Stomach (tissue), 8 donors: ENCODE measurements at regions not wholly inside any gene's neighbourhood (a gene's known extent, or its start where the extent isn't known, plus 50 kb on each side); places are given as distances from the start of the nearest gene placed in this dataset.

ENCODE experiments used
- DNase-seq, 2 donors: peaks; one replicate each; pipeline versions ENCODE4 v3.0.0 to v3.0.0-alpha.2; 2013 to 2019
- H3K27ac ChIP-seq, 5 donors: fragments of 200-600 bp in 4 of 5; sonication (generic) in 4 of 5; one replicate each; pipeline ENCODE4 v1.5.1; 2013 to 2019; ENCODE audit warnings: mild to moderate bottlenecking in 1 of 5, moderate library complexity in 1 of 5
- H3K27me3 ChIP-seq, 3 donors: fragments of 200-600 bp; sonication (generic); one replicate each; pipeline ENCODE4 v1.5.1; 2017 to 2019; ENCODE audit warnings: mixed run types in 1 of 3
- H3K36me3 ChIP-seq, 4 donors: fragments of 200-600 bp; sonication (generic); 1 replicate in 3 of 4; 2 replicates in 1 of 4; pipeline ENCODE4 v1.5.1; 2016 to 2019
- H3K4me1 ChIP-seq, 4 donors: fragments of 200-600 bp; sonication (generic); one replicate each; pipeline ENCODE4 v1.5.1; 2016 to 2019
- H3K4me3 ChIP-seq, 4 donors: fragments of 200-600 bp; sonication (generic) in 3 of 4; one replicate each; pipeline ENCODE4 v1.5.1; 2016 to 2019; ENCODE audit warnings: mild to moderate bottlenecking in 1 of 4
- H3K9me3 ChIP-seq, 4 donors: fragments of 200-600 bp; sonication (generic); one replicate each; pipeline ENCODE4 v1.5.1; 2016 to 2019
- CTCF ChIP-seq, 7 experiments: fragments of 450-650 bp in 4 of 7; fragments of 200-600 bp in 3 of 7; sonication (generic) in 3 of 7; IDR thresholded peaks; one replicate each; pipeline ENCODE4 v1.5.1; 2016 to 2019; ENCODE audit warnings: antibody characterized with exemption in 7 of 7, control low read depth in 2 of 7, mild to moderate bottlenecking in 1 of 7
- EP300 ChIP-seq: sonication (generic); formaldehyde crosslinking; IDR thresholded peaks from one replicate; pipeline ENCODE4 v1.6.1; 2017; ENCODE audit warnings: antibody characterized with exemption
- POLR2A ChIP-seq, 4 donors: fragments of 450-650 bp; IDR thresholded peaks; one replicate each; pipeline ENCODE4 v1.6.1; 2016; ENCODE audit warnings: antibody characterized with exemption in 4 of 4, control low read depth in 2 of 4, mild to moderate bottlenecking in 1 of 4, moderate library complexity in 1 of 4
- POLR2AphosphoS5 ChIP-seq, 3 donors: sonication (generic); formaldehyde crosslinking; IDR thresholded peaks; one replicate each; pipeline ENCODE4 v1.6.1; 2016; ENCODE audit warnings: antibody characterized with exemption in 3 of 3
- WGBS, 5 donors: extraction: QIAGEN DNeasy Blood & Tissue Kit in 3 of 5; methylation state at CpG; one replicate each; pipeline versions ENCODE4 v1.1.5 to v1.1.7; 2013 to 2018; 5-methylcytosine and 5-hydroxymethylcytosine counted together
- intact Hi-C: fragments of 100-400 bp; cut with DNase I; formaldehyde crosslinking; loops from one replicate; pipeline ENCODE4 v1.15.1; 2023; ENCODE audit warnings: low total_unique reads
- donor health status: healthy with polysubstance abuse.
- donor health status: Bipolar disorder and iron deficiency.
- donor health status: healthy.

- Histone ChIP-seq H3K4me3 (no peak overlapping the region), H3K27ac (no peak overlapping the region), H3K36me3 (no peaks in the 10 kb centered on the region), H3K4me1 (peaks cover 0 to 8% (median 0%) of the 10 kb centered on the region in 4 donors), H3K27me3 (peaks cover 0 to 14% (median 6%) of the 10 kb centered on the region in 3 donors), H3K9me3 (no peaks in the 10 kb centered on the region)
- no peak for TF ChIP-seq EP300
- no peak for TF ChIP-seq POLR2A (IDR thresholded peaks at IDR 0.05)
- TF ChIP-seq CTCF (IDR thresholded peaks at IDR 0.05), result no peak
- DNase-seq, result no peak
- WGBS, 5 donors, result 70 to 92% (median 85%) methylated on average over 10 to 20 of the region's 20 CpGs
- intact Hi-C loops, result no loop called here
Observed at GRCh38 chr5:5886353-5886752, 463.9 kb downstream of the ICE1 start.

- DNase-seq, result no peak
- WGBS, 5 donors, result 77 to 83% (median 82%) methylated on average over 5 to 8 of the region's 8 CpGs
- Histone ChIP-seq H3K27me3 (peaks cover 0 to 14% (median 6%) of the 10 kb centered on the region in 3 donors), H3K9me3 (no peaks in the 10 kb centered on the region), H3K4me3 (no peak overlapping the region), H3K27ac (no peak overlapping the region), H3K4me1 (peaks cover 0 to 8% (median 0%) of the 10 kb centered on the region in 4 donors), H3K36me3 (no peaks in the 10 kb centered on the region)
- intact Hi-C loops, result no loop called here
- TF ChIP-seq CTCF (IDR thresholded peaks at IDR 0.05), result no peak
- TF ChIP-seq POLR2AphosphoS5 (IDR thresholded peaks at IDR 0.05), result no peak
Observed at GRCh38 chr5:5885782-5886181, 463.3 kb downstream of the ICE1 start.

- Histone ChIP-seq H3K27me3 (peaks cover 0 to 14% (median 6%) of the 10 kb centered on the region in 3 donors), H3K36me3 (no peaks in the 10 kb centered on the region), H3K27ac (no peak overlapping the region), H3K4me3 (no peak overlapping the region), H3K9me3 (no peaks in the 10 kb centered on the region), H3K4me1 (peaks cover 0 to 8% (median 0%) of the 10 kb centered on the region in 4 donors)
- TF ChIP-seq CTCF (IDR thresholded peaks at IDR 0.05) (no peak), POLR2AphosphoS5 (IDR thresholded peaks at IDR 0.05) (no peak), POLR2A (IDR thresholded peaks at IDR 0.05) (no peak), EP300 (no peak)
- intact Hi-C loops, result no loop called here
- 81 to 88% (median 84%) methylated on average over 5 of the region's 5 CpGs for WGBS, 5 donors
- DNase-seq, result no peak
Observed at GRCh38 chr5:5884593-5884992, 462.1 kb downstream of the ICE1 start.

- intact Hi-C loops, result no loop called here
- no peaks in the 10 kb centered on the region for H3K9me3 ChIP-seq
- H3K4me1 ChIP-seq, result peaks cover 0 to 8% (median 0%) of the 10 kb centered on the region in 4 donors
- 50 to 63% (median 57%) methylated on average over 5 of the region's 5 CpGs for WGBS, 5 donors
- no peak for TF ChIP-seq POLR2A (IDR thresholded peaks at IDR 0.05)
- no peak for TF ChIP-seq POLR2AphosphoS5 (IDR thresholded peaks at IDR 0.05)
- no peak for TF ChIP-seq EP300
- no peak for TF ChIP-seq CTCF (IDR thresholded peaks at IDR 0.05)
- no peak for DNase-seq
- H3K27ac ChIP-seq, result no peak overlapping the region
- no peak overlapping the region for H3K4me3 ChIP-seq
- no peaks in the 10 kb centered on the region for H3K36me3 ChIP-seq
- peaks cover 0 to 14% (median 6%) of the 10 kb centered on the region in 3 donors for H3K27me3 ChIP-seq
Observed at GRCh38 chr5:5883562-5883961, 461.1 kb downstream of the ICE1 start.
